Activated naive CD4-positive, alpha-beta T cell treated with anti-CD3 and anti-CD28 coated beads for 36 hours (primary cell): ENCODE measurements at regions not wholly inside any gene's neighbourhood (a gene's known extent, or its start where the extent isn't known, plus 50 kb on each side); places are given as distances from the start of the nearest gene placed in this dataset.

Experiments
- CTCF ChIA-PET: fragments of 350-600 bp; sonication (Branson Sonifier 250); formaldehyde crosslinking; loops from one replicate; lab custom pipeline; 2021; ENCODE audit warnings: antibody characterized with exemption; lab: Charles Lee
- DNase-seq: peaks from one replicate; pipeline ENCODE4 v3.0.0-alpha.2; 2020
- H3K27ac Mint-ChIP-seq: one replicate; pipeline ENCODE4 v1.8.0; 2021; ENCODE audit warnings: mild to moderate bottlenecking, mixed read lengths
- H3K27me3 Mint-ChIP-seq: one replicate; pipeline ENCODE4 v1.8.0; 2021; ENCODE audit warnings: low read depth, mixed read lengths
- H3K36me3 Mint-ChIP-seq: one replicate; pipeline ENCODE4 v1.8.0; 2021; ENCODE audit warnings: low read depth, mixed read lengths
- H3K4me1 Mint-ChIP-seq: one replicate; pipeline ENCODE4 v1.8.0; 2021; ENCODE audit warnings: low read depth, mixed read lengths
- H3K4me3 Mint-ChIP-seq: one replicate; pipeline ENCODE4 v1.8.0; 2021; ENCODE audit warnings: mild to moderate bottlenecking, moderate library complexity, mixed read lengths
- H3K9me3 Mint-ChIP-seq: one replicate; pipeline ENCODE4 v1.8.0; 2021; ENCODE audit warnings: mixed read lengths
- intact Hi-C: fragments of 100-400 bp; cut with micrococcal nuclease; formaldehyde crosslinking; loops from one replicate; pipeline ENCODE4 v1.15.1; 2023

DNA sequence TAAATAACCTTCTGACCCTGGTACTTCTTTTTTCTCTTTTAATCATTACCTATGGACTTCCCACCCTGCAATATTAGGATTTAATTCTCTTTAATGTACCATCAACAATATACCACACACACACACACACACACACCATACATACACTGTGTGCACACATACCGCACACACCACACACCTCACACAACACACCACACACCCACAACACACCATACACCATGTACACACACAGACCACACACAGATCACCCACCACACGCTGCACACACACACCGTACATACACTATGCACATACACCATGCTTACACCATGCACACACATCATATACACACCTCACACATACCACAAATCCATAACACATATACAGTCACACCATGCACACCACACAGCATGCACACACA, 57.4 kb upstream of the MAP3K4 start:
- H3K9me3 Mint-ChIP-seq: no peaks in the 10 kb centered on the region
- no peaks in the 10 kb centered on the region for H3K36me3 Mint-ChIP-seq
- DNase-seq: no peak
- H3K4me3 Mint-ChIP-seq: no peak overlapping the region
- no peak overlapping the region for H3K27ac Mint-ChIP-seq
- CTCF ChIA-PET: interaction anchor here (0.7 to 9.2 kb wide), 2 partner anchors 60 to 438 kb away, joined by 3 to 241 read pairs; no protein-coding TSS in a partner anchor
- H3K27me3 Mint-ChIP-seq: peaks cover 40% of the 10 kb centered on the region
- intact Hi-C loops: loop anchor here (10.0 kb wide), 2 partner anchors 199 to 221 kb away; no protein-coding TSS in a partner anchor
- H3K4me1 Mint-ChIP-seq: peaks cover 3% of the 10 kb centered on the region

DNA sequence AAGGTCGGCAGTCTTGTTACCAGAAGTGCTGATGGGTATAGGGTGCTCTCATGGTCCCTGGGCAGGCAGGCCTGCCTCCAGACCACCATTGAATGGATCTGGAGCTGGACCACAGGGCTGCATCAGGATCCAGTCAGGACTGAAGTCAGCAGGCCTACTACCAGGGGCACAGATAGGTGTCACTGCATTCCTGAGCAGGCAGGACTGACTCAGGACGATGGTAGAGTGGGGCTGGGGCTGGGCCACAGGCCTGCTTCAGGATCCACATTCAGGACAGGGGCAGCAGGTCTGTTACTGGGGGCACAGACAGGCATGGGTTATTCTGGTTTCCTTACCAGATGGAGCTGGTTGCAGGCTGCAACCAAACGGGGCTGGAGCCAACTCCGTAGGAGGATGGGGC, 51.4 kb upstream of the MAP3K4 start:
- no peaks in the 10 kb centered on the region for H3K4me1 Mint-ChIP-seq
- H3K9me3 Mint-ChIP-seq: no peaks in the 10 kb centered on the region
- H3K27me3 Mint-ChIP-seq: peaks cover 35% of the 10 kb centered on the region
- intact Hi-C loops: no loop called here
- no peaks in the 10 kb centered on the region for H3K36me3 Mint-ChIP-seq
- H3K4me3 Mint-ChIP-seq: no peak overlapping the region
- H3K27ac Mint-ChIP-seq: no peak overlapping the region
- CTCF ChIA-PET: interaction anchor here (0.6 to 1.9 kb wide), 6 partner anchors 10 to 501 kb away, joined by 3 to 5 read pairs (median 3); no protein-coding TSS in a partner anchor
- DNase-seq: no peak
